DND-41 (cell line): ENCODE measurements at regions not wholly inside any gene's neighbourhood (a gene's known extent, or its start where the extent isn't known, plus 50 kb on each side); places are given as distances from the start of the nearest gene placed in this dataset.

Source experiments
- CTCF ChIP-seq: IDR thresholded peaks from 2 replicates; pipeline ENCODE4 v1.5.1; 2012; ENCODE audit warnings: borderline replicate concordance, low read length, moderate library complexity, mild to moderate bottlenecking; ENCODE audit not compliant: poor library complexity, severe bottlenecking; ENCODE audit errors: extremely low read depth
- EZH2 ChIP-seq: IDR thresholded peaks from 3 replicates; pipeline ENCODE4 v1.6.1; 2012; ENCODE audit warnings: borderline replicate concordance, low read depth, mild to moderate bottlenecking, moderate library complexity, low read length, inconsistent platforms; ENCODE audit not compliant: severe bottlenecking

DNA sequence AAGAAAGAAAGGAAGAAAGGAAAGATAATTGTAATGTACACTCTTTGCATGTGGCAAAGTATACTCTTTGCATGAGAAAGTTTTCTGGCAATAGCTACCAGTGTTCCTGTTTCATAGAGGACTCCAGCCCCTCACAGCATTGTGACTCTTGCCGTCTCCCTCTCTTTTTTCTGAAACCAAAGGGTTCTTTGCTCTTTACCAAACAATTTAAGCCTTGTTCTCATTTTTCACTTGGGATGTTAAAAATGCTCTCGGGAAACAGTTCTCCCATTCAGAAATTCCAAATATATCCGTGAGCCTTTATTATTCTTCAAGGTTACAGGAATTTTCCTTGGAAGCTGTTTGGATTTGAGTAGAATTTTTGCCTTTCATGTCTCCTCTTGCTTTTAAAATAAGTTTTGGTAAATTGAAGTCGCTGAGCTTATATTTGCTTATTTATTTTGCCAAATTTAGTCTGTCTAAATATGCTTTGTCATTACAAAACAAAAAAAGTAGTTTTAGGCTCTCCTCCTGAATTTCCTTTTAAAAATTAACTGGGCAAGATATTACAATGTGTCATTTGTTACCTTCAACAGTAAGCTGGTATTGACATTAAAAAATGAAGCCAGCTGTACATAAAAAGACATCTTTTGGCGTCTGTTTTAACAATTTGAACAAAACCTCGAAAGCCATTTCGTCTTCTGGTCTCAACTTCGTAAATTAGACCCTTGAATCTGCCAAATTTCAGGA lies 103.8 kb upstream of the ARMC2 start:
- TF ChIP-seq CTCF (no peak), EZH2 (no peak)
